ENCODE measurements at regions not wholly inside any gene's neighbourhood (a gene's known extent, or its start where the extent isn't known, plus 50 kb on each side); places are given as distances from the start of the nearest gene placed in this dataset.

- H3K9me3 ChIP-seq: no peaks in the 10 kb centered on the region
- H3K4me1 ChIP-seq (ENCODE audit: control insufficient read depth in 1 of 2, low read depth in 2 of 2): no peaks in the 10 kb centered on the region
- no peak for DNase-seq (ENCODE audit: low spot score)
- no peak overlapping the region for H3K4me3 ChIP-seq
- no peak for ATAC-seq (ENCODE audit: insufficient number of reproducible peaks, low FRiP score, low read depth)
- H3K36me3 ChIP-seq: no peaks in the 10 kb centered on the region
- TF ChIP-seq CTCF (IDR thresholded peaks at IDR 0.05): no peak
- H3K27me3 ChIP-seq (replicated peaks; ENCODE audit: insufficient read depth): no peaks in the 10 kb centered on the region
- H3K27ac ChIP-seq: no peak overlapping the region
Observed at GRCh38 chr3:181824961-181825360, 113.2 kb downstream of the SOX2 start.

- no peak overlapping the region for H3K27ac ChIP-seq
- no peaks in the 10 kb centered on the region for H3K36me3 ChIP-seq
- H3K4me1 ChIP-seq (ENCODE audit: control insufficient read depth in 1 of 2, low read depth in 2 of 2): no peaks in the 10 kb centered on the region
- no peak overlapping the region for H3K4me3 ChIP-seq
- no peak for ATAC-seq (ENCODE audit: insufficient number of reproducible peaks, low FRiP score, low read depth)
- no peaks in the 10 kb centered on the region for H3K27me3 ChIP-seq (replicated peaks; ENCODE audit: insufficient read depth)
- no peaks in the 10 kb centered on the region for H3K9me3 ChIP-seq
- no peak for DNase-seq (ENCODE audit: low spot score)
- no peak for TF ChIP-seq CTCF (IDR thresholded peaks at IDR 0.05)
Observed at GRCh38 chr3:181839039-181839915, 127.6 kb downstream of the SOX2 start.

- ATAC-seq (ENCODE audit: insufficient number of reproducible peaks, low FRiP score, low read depth) (no peak), DNase-seq (ENCODE audit: low spot score) (no peak)
- H3K4me3 ChIP-seq: no peak overlapping the region
Observed at GRCh38 chr3:181839916-181840297, 128.2 kb downstream of the SOX2 start.

GRCh38 chr3:181844211-181844610, 132.5 kb downstream of the SOX2 start:
- Histone ChIP-seq H3K4me3 (no peak overlapping the region), H3K36me3 (no peaks in the 10 kb centered on the region), H3K9me3 (no peaks in the 10 kb centered on the region), H3K27me3 (replicated peaks; ENCODE audit: insufficient read depth) (no peaks in the 10 kb centered on the region), H3K27ac (no peak overlapping the region), H3K4me1 (ENCODE audit: control insufficient read depth in 1 of 2, low read depth in 2 of 2) (no peaks in the 10 kb centered on the region)
- ATAC-seq (ENCODE audit: insufficient number of reproducible peaks, low FRiP score, low read depth) (no peak), DNase-seq (ENCODE audit: low spot score) (no peak)
- TF ChIP-seq CTCF (IDR thresholded peaks at IDR 0.05): no peak

More at GRCh38 chr3:181839916-181840297, 128.2 kb downstream of the SOX2 start:
- H3K27ac ChIP-seq: no peak overlapping the region
- TF ChIP-seq CTCF (IDR thresholded peaks at IDR 0.05): no peak
- no peaks in the 10 kb centered on the region for H3K4me1 ChIP-seq (ENCODE audit: control insufficient read depth in 1 of 2, low read depth in 2 of 2)
- no peaks in the 10 kb centered on the region for H3K36me3 ChIP-seq
- no peaks in the 10 kb centered on the region for H3K9me3 ChIP-seq
- no peaks in the 10 kb centered on the region for H3K27me3 ChIP-seq (replicated peaks; ENCODE audit: insufficient read depth)

GRCh38 chr3:181847276-181847675, 135.6 kb downstream of the SOX2 start:
- H3K4me3 ChIP-seq: no peak overlapping the region
- no peaks in the 10 kb centered on the region for H3K36me3 ChIP-seq
- TF ChIP-seq CTCF (IDR thresholded peaks at IDR 0.05): no peak
- no peak overlapping the region for H3K27ac ChIP-seq
- ATAC-seq (ENCODE audit: insufficient number of reproducible peaks, low FRiP score, low read depth): no peak
- H3K9me3 ChIP-seq: no peaks in the 10 kb centered on the region
- DNase-seq (ENCODE audit: low spot score): no peak
- no peaks in the 10 kb centered on the region for H3K4me1 ChIP-seq (ENCODE audit: control insufficient read depth in 1 of 2, low read depth in 2 of 2)
- H3K27me3 ChIP-seq (replicated peaks; ENCODE audit: insufficient read depth): no peaks in the 10 kb centered on the region
